Medulla oblongata (tissue), 1 donor: ENCODE measurements at regions not wholly inside any gene's neighbourhood (a gene's known extent, or its start where the extent isn't known, plus 50 kb on each side); places are given as distances from the start of the nearest gene placed in this dataset.

Experiments used
- DNase-seq: peaks from one replicate; pipeline ENCODE4 v3.0.0-alpha.2; 2015; ENCODE audit errors: extremely low spot score

DNA sequence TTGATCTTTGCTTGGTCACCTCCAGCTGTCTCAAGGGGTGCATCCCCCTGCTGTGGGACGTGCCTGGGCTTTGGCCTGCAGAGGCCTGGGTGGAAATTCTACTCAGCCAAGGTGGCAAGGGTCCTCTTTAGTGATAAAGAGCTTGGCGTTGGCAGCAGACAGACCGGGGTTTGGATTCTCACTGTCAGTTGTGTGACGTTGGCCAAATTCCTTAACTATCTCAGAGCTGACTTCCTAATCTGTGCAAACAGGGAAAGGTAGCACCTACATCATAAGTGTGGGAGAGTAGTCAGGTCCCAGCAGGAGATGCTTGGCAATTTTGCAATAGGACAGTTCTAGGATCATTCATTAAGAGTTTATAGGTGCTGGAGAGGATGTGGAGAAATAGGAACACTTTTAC, 154.3 kb upstream of the GSC start:
- no peak for DNase-seq

DNA sequence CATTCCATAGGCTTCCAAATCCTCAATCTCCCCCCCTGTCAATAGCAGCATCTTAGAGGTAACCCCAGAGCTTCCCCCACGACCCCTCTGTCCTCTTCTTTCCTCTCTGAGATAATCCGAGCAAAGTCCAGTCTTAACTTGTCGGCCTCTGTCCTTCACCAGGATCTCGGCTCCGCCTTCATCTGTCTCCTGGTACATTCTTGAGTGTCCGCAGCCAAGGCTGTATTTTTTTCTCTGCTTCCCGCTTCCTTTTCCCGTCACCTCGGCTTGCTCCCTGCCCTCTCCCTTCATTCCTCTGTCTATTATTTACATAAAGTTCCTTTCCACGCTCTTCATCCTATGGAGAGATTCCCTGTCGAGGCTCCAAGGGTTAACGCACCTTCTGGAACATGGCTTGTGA, 153.9 kb upstream of the GSC start:
- no peak for DNase-seq

DNA sequence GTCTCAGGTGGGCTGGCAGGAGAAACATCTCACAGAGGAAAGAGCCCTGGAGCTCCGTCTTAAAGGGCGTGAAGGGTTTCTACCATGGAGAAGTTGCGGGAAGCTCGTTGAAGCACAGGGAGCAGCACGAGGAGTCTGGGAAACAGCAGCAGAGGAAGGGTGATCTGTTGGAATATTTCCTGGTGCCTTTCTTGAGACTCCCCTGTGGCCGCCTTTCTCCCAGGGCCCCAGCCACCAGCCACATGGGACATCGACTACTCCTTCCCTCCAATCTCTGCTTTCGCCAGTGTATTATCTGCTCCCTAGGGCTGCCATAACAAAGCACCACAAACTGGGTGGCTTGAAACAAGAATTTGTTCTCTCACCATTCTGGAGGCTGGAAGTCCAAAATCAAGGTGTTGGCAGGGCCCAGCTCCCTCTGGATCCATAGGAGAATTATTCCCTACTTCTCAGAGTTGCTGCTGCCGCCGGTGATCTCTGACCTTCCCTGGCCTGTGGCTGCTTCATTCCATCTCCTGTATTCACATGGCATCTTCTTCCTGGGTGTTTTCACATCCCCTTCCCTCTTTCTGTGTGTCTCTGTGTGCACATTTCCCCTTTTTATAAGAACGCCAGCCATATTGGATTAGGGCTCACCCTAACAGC, 152.8 kb upstream of the GSC start:
- DNase-seq = no peak

DNA sequence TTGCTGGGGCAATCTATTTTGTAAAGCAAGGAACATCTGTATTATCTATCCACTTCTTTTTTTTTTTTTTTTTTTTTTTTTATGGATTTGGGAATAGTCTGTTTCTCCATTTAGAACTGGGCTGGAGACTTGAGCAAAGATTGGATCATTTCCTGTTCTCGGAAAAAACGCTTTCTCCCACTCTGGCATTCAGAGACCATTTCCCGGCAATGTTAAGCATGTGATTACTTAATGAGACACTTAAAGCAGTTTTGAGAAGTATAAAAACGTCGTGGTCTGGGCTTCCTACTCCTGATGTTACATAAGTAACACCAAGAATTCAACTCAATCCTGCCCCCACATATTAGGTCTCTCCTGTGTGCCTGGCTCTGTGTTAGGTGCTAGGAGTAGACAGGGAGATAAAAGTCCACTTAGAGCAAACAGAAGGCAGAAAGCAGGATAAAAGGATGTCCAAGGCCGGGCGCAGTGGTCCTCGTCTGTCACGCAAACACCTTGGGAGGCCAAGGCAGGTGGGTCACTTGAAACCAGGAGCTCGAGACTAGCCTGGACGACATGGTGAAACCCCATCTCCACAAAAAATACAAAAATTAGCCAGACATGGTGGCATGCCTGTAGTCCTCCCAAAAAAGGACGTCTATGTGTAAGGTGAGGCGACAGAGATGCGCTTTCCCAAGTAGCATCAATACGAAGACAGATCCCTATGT, 152.1 kb upstream of the GSC start:
- no peak for DNase-seq

DNA sequence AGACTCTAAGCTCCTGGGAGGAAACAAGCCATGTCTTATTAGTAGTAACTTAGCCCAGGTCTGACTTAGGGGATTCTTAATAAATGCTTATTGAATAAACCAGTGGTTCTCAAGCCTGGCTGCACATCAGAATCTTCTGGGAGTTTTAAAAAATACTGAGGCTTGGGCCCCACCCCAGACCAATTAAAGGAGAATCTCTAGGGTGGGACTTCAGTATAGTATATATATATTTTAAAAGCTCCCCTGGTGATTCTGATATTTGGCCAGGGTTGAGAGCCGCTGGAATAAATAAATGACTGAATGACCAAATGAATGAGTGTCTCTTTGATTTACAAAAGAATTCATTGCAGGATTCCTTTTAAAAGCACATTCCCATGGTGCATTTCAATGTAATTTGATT, 151.5 kb upstream of the GSC start:
- no peak for DNase-seq

DNA sequence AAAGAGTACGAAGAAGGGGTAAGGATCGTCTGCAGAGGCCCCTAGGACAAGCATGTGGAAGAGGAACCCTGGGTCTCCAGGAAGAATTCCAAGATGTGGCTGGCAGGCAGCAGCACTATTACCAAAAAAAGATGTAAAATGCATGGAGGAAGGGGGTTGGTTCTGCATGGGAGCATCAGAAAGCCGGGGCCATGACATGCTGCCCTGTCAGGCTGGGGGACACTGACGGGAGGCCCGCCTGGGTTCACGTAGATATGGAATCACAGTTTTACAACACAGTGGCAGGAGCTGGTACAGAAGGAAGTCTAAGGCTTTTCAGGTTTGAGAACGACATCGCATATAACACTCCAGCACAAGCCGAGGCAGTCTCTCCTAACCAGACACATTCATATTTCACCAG, 150.0 kb upstream of the GSC start:
- DNase-seq = no peak

DNA sequence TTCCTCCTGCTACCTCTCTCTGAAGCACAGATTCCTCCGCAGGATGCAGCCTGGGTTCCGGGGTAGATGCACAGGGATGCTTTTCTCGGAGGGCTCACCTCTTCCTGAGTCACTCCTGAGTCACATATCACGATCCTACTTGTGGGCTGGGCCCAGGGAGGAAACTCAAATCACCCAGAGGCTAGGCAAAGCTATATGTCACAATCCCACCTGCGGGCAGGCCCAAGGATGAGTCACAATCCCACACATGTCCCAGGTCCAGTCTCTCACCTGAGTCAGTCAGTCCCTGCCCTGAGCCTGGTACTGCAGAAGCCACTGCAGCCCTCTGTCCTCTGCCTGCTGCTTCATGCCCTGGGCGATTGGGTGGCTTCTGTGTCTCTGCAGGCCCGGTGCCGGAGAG, 149.0 kb upstream of the GSC start:
- DNase-seq = no peak

DNA sequence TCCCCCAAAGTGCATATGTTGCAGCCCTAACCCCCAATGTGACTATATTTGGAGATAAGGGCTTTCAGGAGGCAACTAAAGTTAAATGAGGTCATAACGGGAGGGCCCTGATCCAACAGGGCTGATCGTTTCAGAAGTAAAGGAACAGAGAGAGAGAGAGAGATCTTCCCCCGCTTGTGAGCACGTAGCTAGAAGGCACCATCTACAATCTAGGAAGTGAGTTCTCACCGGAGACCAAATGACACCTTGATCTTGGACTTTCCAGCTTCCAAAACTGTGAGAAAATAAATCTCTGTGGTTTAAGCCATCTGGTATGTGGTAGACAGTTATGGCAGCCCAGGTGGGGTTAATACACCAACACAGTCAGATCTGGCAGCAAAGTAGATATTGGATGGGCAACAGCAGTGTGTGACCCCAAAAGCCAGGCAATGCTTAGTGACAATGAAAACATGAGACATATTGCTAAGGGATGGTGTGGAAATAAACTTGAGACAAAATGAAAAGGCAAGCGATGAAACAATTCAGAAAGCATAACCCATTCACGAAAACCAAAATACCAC, 147.2 kb upstream of the GSC start:
- no peak for DNase-seq

DNA sequence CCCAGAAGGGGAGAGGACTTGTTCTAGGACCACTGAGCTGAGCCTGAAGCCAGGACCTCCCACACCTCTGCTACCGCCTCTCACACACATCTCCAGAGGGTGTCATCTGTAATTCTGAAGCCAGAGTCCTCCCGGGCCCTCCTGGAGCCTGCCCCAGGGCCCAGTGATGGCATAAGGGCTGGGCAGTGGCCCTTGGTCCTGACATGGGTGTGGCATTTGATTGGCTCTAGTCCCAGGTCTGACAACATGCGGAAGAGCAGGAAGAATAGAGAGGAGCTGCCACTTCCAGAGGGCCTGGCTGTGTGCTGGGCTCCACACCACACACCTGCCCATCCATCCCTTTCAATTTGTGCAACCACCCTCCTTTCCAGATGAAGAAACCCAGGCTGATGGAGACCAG, 144.3 kb upstream of the GSC start:
- no peak for DNase-seq

DNA sequence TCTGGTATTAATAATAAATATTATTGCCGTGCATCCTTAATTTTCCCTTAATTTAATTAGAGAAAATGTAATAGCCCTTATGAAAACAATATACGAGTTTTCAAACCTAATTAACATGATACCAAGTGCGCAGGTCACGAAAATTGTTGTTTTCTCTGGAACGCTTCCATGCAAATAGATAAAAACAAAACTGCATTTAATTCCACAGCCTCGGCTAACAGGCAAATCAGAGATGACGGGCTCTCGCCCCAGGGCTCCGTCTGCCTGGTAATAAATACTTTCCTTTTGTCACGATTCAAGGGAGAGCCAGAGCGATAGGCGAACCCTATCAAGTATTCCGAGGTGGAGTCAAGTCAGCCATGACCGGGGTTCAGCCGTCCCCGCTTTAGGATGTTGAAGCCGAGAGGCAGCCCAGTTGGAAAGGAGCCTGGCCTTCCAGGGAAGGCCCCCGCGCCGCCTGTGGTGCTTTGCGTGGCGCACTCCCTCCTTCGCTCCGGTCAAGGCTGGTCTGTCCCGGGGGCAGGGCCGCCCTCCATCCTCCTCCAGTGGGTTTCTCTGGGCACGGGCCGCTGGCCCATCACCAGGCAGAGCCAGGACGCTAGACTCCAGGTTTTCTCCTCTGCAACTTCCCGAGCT, 137.8 kb upstream of the GSC start:
- DNase-seq = no peak

DNA sequence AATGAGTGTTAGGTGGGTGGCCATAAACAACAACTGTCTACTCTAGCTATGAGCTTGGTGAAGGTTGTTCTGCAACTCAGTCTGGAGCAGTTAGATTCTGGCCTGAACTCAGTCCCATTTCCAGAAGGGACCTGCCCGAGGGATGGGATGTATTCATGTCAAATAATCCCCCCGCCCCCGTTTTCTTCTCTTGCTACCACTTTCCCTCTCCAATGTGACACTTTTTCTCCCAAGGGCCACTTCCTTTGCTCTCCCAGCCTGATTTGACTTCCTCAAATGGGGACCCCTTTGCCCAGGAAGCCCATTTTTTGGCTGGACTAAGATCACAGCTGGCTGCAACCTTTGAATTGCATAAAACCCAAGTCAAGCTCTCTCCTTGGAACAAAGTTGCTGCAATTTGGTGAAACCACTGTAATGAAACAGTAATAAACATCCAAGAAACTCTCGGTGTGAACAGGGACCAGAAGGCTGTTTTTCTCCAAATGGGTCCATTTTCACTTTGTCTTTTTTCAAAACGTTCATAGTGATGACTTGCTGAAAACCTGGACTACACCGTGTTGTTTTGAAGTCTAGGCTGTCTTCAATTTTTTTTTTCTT, 137.2 kb upstream of the GSC start:
- no peak for DNase-seq

DNA sequence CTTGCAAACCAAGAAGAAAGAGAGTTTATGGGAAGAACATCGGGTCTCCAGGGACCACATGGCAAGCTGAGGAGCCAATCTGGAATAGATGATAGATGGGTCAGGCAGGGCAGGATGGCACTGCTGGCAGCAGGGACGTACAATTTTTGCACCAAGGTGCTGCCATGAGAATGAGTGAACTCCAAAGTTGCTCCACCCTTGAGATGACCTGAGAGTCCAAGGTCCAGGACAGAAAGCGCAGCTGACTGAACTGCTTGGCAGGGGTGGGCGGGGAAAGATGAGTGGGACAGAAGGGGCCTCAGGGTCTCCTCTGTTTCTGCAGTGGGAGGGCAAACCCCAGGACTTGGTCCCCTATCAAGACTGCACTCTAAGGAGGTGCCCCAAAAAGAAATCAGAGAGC, 136.7 kb upstream of the GSC start:
- DNase-seq = no peak

DNA sequence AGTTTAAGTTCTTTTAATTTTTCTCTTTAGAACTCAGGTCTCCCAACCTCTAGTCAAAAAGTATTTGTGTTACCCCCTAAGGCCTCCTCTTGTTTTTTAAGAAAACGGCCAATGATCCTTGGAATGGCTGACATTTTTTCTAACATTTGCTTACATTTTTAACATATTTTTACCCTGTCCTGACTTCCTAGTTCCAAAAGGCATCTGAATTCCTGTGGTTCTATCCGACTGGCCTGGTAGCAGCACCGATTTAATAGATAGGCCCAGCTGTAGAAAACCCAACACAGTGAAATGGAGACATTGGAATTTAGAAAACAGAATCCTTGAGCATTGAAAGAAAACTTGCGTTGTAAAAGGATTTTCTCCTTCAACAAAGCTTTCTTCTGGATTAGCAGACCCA, 134.7 kb upstream of the GSC start:
- no peak for DNase-seq

DNA sequence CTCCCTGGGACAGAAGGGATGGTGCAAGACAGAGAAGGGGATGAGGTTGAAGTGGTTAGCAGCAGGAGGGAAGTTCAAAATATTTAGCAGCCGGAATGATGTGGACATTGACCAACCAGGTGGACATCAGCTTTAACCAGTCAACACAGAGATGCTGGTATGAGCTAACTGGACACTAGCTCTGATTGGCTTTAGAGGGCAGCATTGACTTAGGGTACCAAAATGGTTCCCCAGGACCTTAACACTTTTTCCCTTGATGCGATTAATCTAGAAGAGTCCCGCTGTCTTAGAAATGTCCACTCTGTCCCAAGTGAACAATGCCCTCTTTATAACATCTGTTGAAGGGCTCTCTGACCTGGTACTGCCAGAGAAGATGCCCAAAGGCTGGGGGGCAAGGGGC, 134.0 kb upstream of the GSC start:
- DNase-seq = peak; percentile 13

DNA sequence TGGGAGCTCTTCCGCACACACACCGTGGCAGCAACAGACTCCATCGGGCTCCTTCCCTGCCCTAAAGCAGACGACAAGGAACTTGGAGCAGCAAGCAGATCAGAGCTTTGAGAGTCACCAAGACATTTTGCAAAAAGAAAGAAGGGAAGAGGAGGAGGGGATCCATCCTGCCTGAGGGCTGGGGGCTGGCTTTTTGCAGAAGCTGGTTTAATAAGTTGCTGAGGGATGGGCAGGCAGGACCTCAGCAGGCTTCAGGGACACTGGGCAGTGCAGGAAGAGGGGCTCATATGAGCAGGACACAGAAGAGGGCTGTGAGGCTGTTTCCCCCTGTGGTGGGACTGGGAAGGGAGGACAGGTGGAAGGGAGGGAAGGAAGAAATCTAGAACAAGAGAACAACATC, 133.4 kb upstream of the GSC start:
- no peak for DNase-seq

DNA sequence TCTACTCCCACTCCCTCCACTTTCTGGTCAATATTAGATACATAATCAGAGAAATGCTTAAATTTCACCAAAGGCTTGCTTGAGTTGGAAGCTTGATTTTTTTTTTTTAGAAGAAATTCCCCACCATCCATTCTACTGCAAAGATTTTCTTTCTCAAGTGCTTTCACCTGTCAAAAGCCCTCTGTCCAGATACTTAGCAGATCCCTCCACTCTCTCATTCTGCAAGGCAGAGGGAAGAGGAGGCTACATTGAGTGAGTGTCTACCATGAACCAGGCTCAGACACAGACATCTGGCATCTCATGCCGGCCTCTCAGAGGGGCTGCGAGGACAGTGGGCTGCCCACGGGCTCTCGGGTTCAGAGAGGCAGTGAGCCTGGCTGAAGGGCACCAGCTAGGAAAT, 127.6 kb upstream of the GSC start:
- no peak for DNase-seq

DNA sequence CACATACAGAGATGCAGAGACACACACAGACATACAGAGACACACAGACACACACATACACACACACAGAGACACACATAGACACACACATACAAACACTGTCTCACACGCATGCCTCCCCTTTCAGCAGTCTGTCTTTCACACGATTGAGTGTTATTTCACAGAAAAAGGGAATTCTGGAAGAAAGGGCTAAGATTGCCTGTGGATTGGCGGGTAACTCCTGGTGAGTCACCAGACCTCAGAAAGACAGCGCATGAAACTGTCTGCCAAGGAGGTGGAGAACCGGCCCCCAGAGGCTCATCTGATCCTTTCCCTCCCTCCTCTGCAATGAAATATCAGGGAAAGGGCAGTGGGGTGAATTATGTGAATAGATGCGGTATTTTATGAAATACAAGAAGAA, 127.2 kb upstream of the GSC start:
- DNase-seq = no peak

DNA sequence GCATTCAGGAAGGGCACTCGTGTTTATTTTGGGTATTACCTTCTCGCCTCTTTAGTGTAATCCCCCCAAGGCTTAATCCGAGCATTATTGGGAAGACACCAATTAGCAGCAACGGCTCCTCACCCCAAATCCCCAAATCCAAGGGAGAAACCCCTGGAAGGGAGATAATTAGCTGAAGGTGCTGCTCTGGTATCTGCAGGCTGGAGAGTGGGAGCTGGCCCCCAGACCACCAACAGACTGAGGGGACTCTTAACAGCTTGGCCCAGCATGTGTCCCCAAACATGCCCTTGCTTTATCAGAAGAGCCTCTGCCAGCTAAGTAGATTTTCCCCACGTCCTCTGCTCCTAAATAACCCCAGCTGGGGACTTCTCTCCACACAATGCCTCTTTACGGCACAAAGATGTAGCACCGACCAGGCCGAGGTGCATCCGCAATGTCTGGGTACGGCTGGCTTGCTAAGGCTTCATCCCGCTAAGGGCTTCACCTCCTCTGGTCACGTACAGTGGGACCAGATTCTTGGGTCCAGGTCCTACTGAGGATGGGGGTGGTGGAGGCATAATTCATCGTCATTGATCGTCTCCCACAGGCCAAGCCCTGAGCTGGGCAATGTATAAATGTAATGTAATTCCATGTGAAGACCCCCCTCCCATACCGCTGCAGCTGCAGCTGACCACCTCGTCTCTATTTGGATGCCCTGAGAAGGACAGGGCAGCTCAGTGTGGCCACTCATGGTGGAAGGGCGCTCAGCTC, 123.7 kb upstream of the GSC start:
- DNase-seq = no peak

DNA sequence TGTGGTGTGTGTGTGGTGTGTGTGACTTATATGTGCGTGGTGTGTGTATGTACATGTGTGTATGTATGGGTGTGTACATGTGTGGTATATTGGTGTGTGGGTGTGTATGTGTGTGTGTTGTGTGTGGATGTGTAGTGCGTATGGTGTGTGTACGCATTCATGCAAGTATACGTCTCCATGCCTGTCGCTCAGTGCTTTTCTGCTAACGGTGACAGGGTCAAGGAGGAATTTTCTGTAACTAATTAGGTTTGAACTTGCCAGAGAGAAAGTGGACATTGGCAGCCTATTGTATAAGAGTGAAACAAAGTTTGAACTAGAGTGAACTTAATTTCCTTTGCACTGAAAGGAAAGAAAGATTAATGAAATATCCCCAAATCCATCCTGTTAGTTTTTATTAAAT, 120.9 kb upstream of the GSC start:
- DNase-seq = no peak

DNA sequence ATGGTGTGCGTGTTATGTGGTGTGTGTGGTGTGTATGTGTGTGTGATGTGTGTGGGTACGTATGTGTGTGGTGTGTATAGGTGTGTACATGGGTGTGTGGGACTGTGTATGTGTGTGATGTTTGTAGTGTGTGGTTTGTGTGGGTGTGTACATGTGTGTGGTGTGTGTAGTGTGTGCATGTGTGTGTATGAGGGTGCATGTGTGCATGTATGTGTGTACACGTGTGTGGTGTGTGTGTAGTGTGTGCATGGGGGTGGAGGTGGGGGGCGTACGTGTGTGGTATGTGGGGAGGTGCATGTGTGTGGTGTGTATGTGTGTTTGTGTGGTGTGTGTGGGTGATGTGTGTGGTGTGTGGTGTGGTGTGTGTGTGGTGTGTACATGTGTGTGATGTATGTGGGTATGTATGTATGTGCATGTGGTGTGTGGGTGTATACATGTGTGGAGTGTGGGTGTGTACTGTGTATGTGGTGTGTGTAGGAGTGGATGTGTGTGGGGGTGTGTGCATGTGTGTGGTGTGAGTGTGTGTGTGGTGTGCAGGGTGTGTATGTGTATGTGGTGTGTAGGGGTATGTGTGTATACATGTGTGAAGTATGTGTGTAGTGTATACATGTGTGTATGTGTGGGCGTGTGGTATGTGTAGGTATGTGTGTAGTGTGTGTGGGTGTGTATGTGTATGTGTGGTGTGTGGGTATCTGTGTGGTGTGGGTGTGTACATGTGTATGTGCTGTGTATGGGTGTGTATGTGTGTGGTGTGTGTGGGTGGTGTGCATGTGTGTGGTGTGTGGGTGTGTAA, 119.8 kb upstream of the GSC start:
- DNase-seq = no peak

DNA sequence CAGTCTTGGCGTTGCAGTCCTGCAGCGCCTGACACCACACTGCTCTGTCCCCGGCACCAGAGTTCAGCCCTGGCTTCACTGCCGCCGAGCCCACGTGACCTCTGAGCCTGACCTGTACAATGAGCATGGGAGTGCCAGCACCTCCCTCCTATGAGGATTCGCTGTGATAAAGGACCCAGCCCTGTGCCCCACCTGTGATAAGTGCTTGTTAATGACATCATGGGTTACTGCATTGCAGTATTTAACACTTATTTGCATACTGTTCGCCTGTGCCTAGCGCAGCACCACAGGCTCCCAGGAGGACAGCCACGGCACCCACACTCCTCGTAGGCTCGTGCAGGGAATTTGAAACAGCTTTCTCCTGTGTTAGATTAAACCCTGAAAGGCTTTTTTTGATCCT, 118.2 kb upstream of the GSC start:
- no peak for DNase-seq
